ENCODE measurements at regions not wholly inside any gene's neighbourhood (a gene's known extent, or its start where the extent isn't known, plus 50 kb on each side); places are given as distances from the start of the nearest gene placed in this dataset.

- H3K9ac ChIP-seq (ENCODE audit: extremely low read depth, low read length, poor library complexity, severe bottlenecking), result no peak overlapping the region
- Mint-ChIP-seq H3K9me3 (no peaks in the 10 kb centered on the region), H3K36me3 (ENCODE audit: low read depth) (no peaks in the 10 kb centered on the region), H3K27me3 (ENCODE audit: insufficient read depth) (no peaks in the 10 kb centered on the region), H3K4me1 (peaks cover 3% of the 10 kb centered on the region), H3K4me3 (no peak overlapping the region), H3K27ac (no peak overlapping the region)
- 76 to 84% methylated on average over 4 to 5 of the region's 5 CpGs for WGBS, 2 experiments (ENCODE audit: insufficient coverage in 1 of 2, insufficient read length in 1 of 2)
- H3K4me3 ChIP-seq (ENCODE audit: low read length), result no peak overlapping the region
- no peaks in the 10 kb centered on the region for H3K27me3 ChIP-seq (ENCODE audit: control insufficient read depth, insufficient read depth, low read length, poor library complexity, severe bottlenecking)
- H3K27ac ChIP-seq (ENCODE audit: low read depth, low read length), result no peak overlapping the region
- H3K9me3 ChIP-seq (ENCODE audit: control insufficient read depth, low read length), result no peaks in the 10 kb centered on the region
- TF ChIP-seq CTCF (conservative IDR thresholded peaks at IDR 0.05), result no peak
- no peak for DNase-seq
- no peaks in the 10 kb centered on the region for H3K4me1 ChIP-seq (ENCODE audit: control insufficient read depth, insufficient read depth, low read length)
- no peaks in the 10 kb centered on the region for H3K36me3 ChIP-seq (ENCODE audit: control insufficient read depth, insufficient read depth, low read length)
Measured at GRCh38 chr6:104400844-104401243, 458.9 kb downstream of the HACE1 start.

GRCh38 chr6:104396077-104396476 lies 463.6 kb downstream of the HACE1 start:
- no peaks in the 10 kb centered on the region for H3K36me3 Mint-ChIP-seq (ENCODE audit: low read depth)

GRCh38 chr6:104381907-104382306 lies 477.8 kb downstream of the HACE1 start:
- Mint-ChIP-seq H3K27me3 (ENCODE audit: insufficient read depth) (no peaks in the 10 kb centered on the region), H3K27ac (no peak overlapping the region), H3K4me1 (no peaks in the 10 kb centered on the region), H3K9me3 (peaks cover 8% of the 10 kb centered on the region), H3K4me3 (no peak overlapping the region), H3K36me3 (ENCODE audit: low read depth) (no peaks in the 10 kb centered on the region)
- H3K27me3 ChIP-seq (ENCODE audit: control insufficient read depth, insufficient read depth, low read length, poor library complexity, severe bottlenecking), result no peaks in the 10 kb centered on the region
- H3K36me3 ChIP-seq (ENCODE audit: control insufficient read depth, insufficient read depth, low read length), result no peaks in the 10 kb centered on the region
- peak; percentile 65 for DNase-seq
- H3K4me3 ChIP-seq (ENCODE audit: low read length), result no peak overlapping the region
- H3K4me1 ChIP-seq (ENCODE audit: control insufficient read depth, insufficient read depth, low read length), result no peaks in the 10 kb centered on the region
- H3K9me3 ChIP-seq (ENCODE audit: control insufficient read depth, low read length), result no peaks in the 10 kb centered on the region
- 92 to 100% methylated on average over 1 to 2 of the region's 2 CpGs for WGBS, 2 experiments (ENCODE audit: insufficient coverage in 1 of 2, insufficient read length in 1 of 2)
- peak; percentile 46 for TF ChIP-seq CTCF (conservative IDR thresholded peaks at IDR 0.05)
- H3K9ac ChIP-seq (ENCODE audit: extremely low read depth, low read length, poor library complexity, severe bottlenecking), result no peak overlapping the region
- no peak overlapping the region for H3K27ac ChIP-seq (ENCODE audit: low read depth, low read length)

More at GRCh38 chr6:104396077-104396476, 463.6 kb downstream of the HACE1 start:
- WGBS, 2 experiments (ENCODE audit: insufficient coverage in 1 of 2, insufficient read length in 1 of 2), result 82 to 100% methylated on average over 2 to 3 of the region's 3 CpGs
- H3K36me3 ChIP-seq (ENCODE audit: control insufficient read depth, insufficient read depth, low read length), result no peaks in the 10 kb centered on the region
- TF ChIP-seq CTCF (conservative IDR thresholded peaks at IDR 0.05), result no peak
- H3K27me3 ChIP-seq (ENCODE audit: control insufficient read depth, insufficient read depth, low read length, poor library complexity, severe bottlenecking), result no peaks in the 10 kb centered on the region
- H3K4me1 ChIP-seq (ENCODE audit: control insufficient read depth, insufficient read depth, low read length), result no peaks in the 10 kb centered on the region
- no peak overlapping the region for H3K27ac Mint-ChIP-seq
- no peak overlapping the region for H3K9ac ChIP-seq (ENCODE audit: extremely low read depth, low read length, poor library complexity, severe bottlenecking)
- no peak for DNase-seq
- H3K9me3 ChIP-seq (ENCODE audit: control insufficient read depth, low read length), result no peaks in the 10 kb centered on the region
- H3K4me1 Mint-ChIP-seq, result peaks cover 3% of the 10 kb centered on the region
- H3K27me3 Mint-ChIP-seq (ENCODE audit: insufficient read depth), result no peaks in the 10 kb centered on the region
- no peak overlapping the region for H3K27ac ChIP-seq (ENCODE audit: low read depth, low read length)
- no peak overlapping the region for H3K4me3 Mint-ChIP-seq
- H3K9me3 Mint-ChIP-seq, result no peaks in the 10 kb centered on the region
- no peak overlapping the region for H3K4me3 ChIP-seq (ENCODE audit: low read length)
